Muscle of leg (tissue), 3 donors: ENCODE measurements at regions not wholly inside any gene's neighbourhood (a gene's known extent, or its start where the extent isn't known, plus 50 kb on each side); places are given as distances from the start of the nearest gene placed in this dataset.

Source experiments
- DNase-seq: peaks from one replicate; pipeline ENCODE4 v3.0.0; 2013
- H3K27ac ChIP-seq: one replicate; pipeline ENCODE4 v1.5.1; 2013; ENCODE audit warnings: mild to moderate bottlenecking, low read length, control low read depth
- H3K27me3 ChIP-seq: one replicate; pipeline ENCODE4 v1.6.1; 2013; ENCODE audit warnings: low read length; ENCODE audit not compliant: control insufficient read depth, insufficient read depth
- H3K36me3 ChIP-seq: one replicate; pipeline ENCODE4 v1.6.1; 2013; ENCODE audit warnings: low read length; ENCODE audit not compliant: control insufficient read depth, insufficient read depth
- H3K4me1 ChIP-seq: one replicate; pipeline ENCODE4 v1.6.1; 2013; ENCODE audit warnings: low read length; ENCODE audit not compliant: control insufficient read depth, insufficient read depth
- H3K4me3 ChIP-seq: one replicate; pipeline ENCODE4 v1.5.1; 2013; ENCODE audit warnings: low read length, control low read depth
- H3K9me3 ChIP-seq: replicated peaks from 2 replicates; pipeline ENCODE4 v1.6.1; 2013; ENCODE audit warnings: low read depth, low read length; ENCODE audit not compliant: control insufficient read depth
- WGBS: methylation state at CpG from one replicate; pipeline ENCODE4 v1.1.5; 2013; ENCODE audit warnings: missing lambda C conversion rate; ENCODE audit not compliant: insufficient coverage; 5-methylcytosine and 5-hydroxymethylcytosine counted together

DNA sequence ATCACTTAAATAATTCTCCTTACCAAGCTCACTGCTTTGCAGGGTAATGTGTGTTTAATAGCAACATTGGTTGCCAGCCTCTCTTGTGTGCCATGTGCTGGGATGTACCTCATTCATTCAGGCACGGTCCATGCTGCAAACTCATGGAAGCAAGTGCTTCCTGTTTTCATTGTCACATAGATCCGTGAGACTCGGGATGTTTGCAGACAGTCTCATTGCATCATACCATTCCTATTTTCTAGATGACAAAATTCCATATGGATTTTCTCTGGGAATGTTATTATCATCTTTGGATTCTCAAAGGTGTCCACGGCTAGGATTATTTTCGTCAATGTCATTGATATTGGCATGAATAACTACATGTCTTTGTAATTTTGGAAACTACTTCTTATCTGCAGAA is 60.0 kb upstream of the HDAC4 start:
- no peak overlapping the region for H3K4me3 ChIP-seq
- DNase-seq = no peak
- H3K36me3 ChIP-seq = no peaks in the 10 kb centered on the region
- no peak overlapping the region for H3K27ac ChIP-seq
- H3K27me3 ChIP-seq = peaks cover 11% of the 10 kb centered on the region
- WGBS = 20% methylated on average over 1 of the region's 5 CpGs
- H3K4me1 ChIP-seq = peaks cover 29% of the 10 kb centered on the region
- H3K9me3 ChIP-seq = no peaks in the 10 kb centered on the region

DNA sequence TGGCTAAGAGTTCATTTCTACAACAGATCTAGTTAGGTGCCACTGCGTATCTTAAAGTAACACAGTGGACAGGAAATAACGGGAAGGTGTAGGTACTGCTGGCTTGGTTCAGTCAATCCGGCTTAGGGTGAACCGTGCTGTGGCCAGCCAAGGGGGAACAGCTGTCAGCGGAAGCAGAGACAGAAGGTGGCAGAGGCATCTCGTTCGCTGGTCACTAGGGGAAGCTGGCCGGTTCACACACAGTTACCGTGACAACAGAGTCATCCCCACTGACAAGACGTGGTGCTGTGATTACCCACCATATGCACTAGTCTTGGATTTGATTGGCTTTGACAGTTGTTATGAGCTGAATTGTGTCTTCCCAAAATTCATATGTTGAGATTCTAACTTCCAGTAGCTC is 58.8 kb upstream of the HDAC4 start:
- Histone ChIP-seq H3K36me3 (no peaks in the 10 kb centered on the region), H3K27ac (no peak overlapping the region), H3K4me1 (peaks cover 19% of the 10 kb centered on the region), H3K9me3 (no peaks in the 10 kb centered on the region), H3K4me3 (no peak overlapping the region), H3K27me3 (peaks cover 12% of the 10 kb centered on the region)
- 72% methylated on average over 7 of the region's 10 CpGs for WGBS
- no peak for DNase-seq

DNA sequence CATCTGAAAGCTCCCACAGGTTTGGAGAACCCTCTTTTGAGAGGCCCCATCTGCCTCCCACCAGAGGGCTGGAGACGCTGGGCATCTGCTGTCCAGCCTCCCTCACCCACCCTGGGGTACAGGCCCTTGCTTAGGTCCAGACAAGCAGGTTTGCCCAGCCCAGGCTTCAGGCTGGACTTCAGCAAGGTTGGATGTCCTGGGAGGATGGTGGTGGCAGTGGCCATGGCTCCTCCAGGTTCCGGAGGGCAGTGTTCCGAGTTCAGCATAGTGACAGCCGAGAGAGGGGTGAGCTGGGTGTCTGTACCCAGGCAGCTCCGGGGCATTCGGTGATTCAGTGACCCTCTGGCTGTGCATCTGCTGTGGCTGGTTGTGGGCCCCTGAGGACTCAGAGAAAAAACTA is 58.2 kb upstream of the HDAC4 start:
- Histone ChIP-seq H3K4me1 (peaks cover 13% of the 10 kb centered on the region), H3K36me3 (no peaks in the 10 kb centered on the region), H3K27me3 (peaks cover 12% of the 10 kb centered on the region), H3K27ac (no peak overlapping the region), H3K4me3 (no peak overlapping the region), H3K9me3 (no peaks in the 10 kb centered on the region)
- 93% methylated on average over 4 of the region's 6 CpGs for WGBS
- DNase-seq = no peak

DNA sequence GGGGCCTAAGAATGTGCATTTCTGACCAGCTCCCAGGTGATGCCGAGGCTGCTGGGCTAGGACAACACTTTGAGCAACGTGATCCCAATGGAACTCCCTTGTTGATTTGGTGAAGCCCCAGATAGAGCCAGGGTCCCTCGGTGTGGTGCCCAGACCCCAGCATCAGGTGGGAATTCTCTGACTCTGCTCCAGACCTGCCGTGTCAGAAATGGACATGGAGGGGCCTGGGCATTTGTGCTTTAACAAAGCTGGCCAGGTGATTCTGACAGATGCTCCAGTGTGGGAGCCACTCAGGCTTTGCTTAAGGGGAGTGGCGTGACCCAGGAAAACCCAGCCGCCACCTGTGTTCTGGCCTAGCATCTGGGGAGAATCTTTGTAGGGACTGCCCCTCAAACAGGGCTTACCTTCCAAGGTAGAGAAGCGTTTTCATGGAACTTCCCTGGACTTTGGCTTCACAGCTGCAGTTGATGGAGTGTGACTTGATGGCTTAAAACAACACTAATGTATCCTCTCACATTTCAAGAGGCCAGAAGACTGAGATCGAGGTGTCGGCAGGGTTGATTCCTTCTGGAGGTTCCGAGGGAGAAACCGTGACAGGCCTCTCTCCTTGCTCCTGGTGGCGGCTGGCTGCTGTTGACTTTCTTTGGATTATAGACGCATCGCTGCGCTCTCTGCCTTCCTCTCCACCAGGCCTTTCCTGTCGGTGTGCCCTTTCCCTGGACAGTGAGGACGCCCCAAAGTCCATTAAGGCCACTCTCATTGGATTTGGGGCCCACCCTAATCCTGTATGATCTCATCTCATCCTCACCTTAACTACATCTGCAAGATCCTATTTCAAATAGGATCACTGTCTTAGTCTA is 57.0 kb upstream of the HDAC4 start:
- H3K36me3 ChIP-seq = no peaks in the 10 kb centered on the region
- H3K27me3 ChIP-seq = peaks cover 12% of the 10 kb centered on the region
- WGBS = 85% methylated on average over 16 of the region's 17 CpGs
- H3K4me3 ChIP-seq = no peak overlapping the region
- no peak for DNase-seq
- no peaks in the 10 kb centered on the region for H3K9me3 ChIP-seq
- H3K4me1 ChIP-seq = peaks cover 1% of the 10 kb centered on the region
- no peak overlapping the region for H3K27ac ChIP-seq

DNA sequence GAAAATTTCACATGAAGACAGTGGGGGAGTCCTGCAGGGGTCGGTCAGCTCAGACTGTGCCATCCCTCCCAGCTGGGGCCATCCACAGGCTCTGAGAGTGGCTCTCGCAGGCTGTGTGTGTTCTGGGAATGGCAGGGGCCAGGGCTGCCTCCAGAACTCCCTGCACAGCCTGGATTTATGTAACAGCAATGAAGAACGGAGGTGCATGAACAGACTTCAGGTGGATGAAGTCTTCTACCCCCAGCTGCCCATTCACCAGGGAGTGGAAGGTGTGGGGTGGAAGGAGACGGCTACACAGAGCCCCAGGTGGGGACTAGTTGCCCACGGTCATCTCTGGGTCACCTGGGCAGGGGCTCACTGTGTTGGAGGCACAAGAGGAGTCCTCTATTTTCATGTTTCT is 56.1 kb upstream of the HDAC4 start:
- no peak overlapping the region for H3K4me3 ChIP-seq
- DNase-seq = no peak
- peaks cover 10% of the 10 kb centered on the region for H3K27me3 ChIP-seq
- H3K27ac ChIP-seq = no peak overlapping the region
- no peaks in the 10 kb centered on the region for H3K36me3 ChIP-seq
- 33% methylated on average over 2 of the region's 5 CpGs for WGBS
- H3K9me3 ChIP-seq = peaks cover 4% of the 10 kb centered on the region
- no peaks in the 10 kb centered on the region for H3K4me1 ChIP-seq

DNA sequence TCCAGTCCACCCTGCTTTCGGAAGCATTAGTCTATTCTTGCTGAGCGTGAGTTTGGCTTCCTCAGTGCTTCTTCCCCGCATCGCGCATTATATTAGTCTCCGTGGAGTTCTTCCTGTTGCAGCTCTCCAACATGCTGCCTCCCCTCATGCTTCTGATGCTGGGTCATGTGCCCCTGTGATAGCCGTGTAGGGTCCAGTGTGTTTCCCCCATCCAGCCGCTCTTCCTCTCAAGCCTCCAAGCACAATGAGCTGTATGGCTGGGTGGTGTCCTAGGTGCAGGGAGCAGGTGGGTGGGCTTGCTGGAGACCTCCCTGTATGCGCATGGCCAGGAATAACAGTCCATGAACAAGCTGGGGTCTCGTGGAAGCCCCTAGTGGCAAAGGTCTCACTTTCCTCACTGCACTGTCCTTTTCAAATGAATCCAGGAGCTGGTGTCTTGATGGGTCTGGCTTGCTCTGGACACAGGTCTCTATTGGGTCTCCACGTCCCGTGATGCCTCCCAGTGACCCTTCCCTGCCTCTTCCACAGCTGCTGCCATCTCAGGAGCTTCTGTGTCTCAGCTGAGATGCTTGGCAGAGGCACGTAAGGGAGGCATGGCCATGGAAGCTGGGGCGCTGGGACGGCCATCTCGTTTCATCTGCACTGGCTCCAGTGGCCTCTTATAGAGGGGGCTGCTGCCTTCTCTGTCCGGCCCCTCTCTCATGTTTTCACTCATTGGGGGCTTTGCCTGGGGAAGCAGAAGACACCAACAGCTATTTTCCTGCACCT is 54.8 kb upstream of the HDAC4 start:
- H3K4me3 ChIP-seq = no peak overlapping the region
- no peak for DNase-seq
- no peak overlapping the region for H3K27ac ChIP-seq
- H3K4me1 ChIP-seq = no peaks in the 10 kb centered on the region
- H3K36me3 ChIP-seq = no peaks in the 10 kb centered on the region
- peaks cover 10% of the 10 kb centered on the region for H3K27me3 ChIP-seq
- peaks cover 8% of the 10 kb centered on the region for H3K9me3 ChIP-seq
- WGBS = 80% methylated on average over 12 of the region's 17 CpGs

DNA sequence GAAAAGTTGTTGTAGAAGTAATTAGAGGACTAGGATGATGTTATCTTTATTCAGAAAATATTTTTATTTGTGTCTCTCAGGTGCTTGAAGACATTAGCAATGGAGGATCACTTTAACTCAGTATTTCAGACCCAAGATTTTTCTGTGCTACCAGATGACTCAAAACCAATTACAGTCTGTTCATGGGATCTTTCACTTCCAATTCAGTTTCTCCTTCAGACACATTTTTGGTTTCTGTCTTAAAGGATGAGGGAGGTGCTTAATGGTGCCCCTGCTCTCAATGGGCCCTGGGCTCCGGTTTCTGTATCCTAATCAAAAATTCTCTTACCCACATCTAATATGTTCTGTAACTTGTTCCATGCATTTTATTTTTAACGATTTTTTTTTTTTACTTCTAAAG is 53.7 kb upstream of the HDAC4 start:
- no peaks in the 10 kb centered on the region for H3K36me3 ChIP-seq
- H3K27me3 ChIP-seq = peaks cover 10% of the 10 kb centered on the region
- H3K27ac ChIP-seq = no peak overlapping the region
- WGBS = no CpG with 5 or more reads among the region's 2 CpGs
- H3K4me3 ChIP-seq = no peak overlapping the region
- peaks cover 8% of the 10 kb centered on the region for H3K9me3 ChIP-seq
- no peaks in the 10 kb centered on the region for H3K4me1 ChIP-seq
- DNase-seq = no peak
